ENCODE measurements at regions not wholly inside any gene's neighbourhood (a gene's known extent, or its start where the extent isn't known, plus 50 kb on each side); places are given as distances from the start of the nearest gene placed in this dataset.
"Not testable (repeated sequence)": the region's sequence is repeated elsewhere in the genome, so short reads cannot be mapped to it uniquely, and the experiment has no call there.

DNA sequence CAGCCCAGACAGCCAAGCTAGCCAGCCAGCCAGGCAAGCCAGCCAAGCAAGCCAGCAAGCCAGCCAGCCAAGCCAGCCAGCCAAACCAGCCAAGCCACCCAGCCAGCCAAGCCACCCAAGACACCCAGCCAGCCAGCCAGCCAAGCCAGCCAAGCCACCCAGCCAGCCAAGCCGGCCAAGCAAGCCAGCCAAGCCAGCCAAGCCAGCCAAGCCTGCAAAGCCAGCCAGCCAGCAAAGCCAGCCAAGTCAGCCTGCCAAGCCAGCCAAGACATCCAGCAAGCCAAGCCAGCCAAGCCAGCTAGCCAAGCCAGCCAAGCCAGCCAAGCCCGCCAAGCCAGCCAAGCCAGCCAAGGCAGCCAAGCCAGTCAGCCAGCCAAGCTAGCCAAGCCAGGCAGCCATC is 1606.2 kb downstream of the RPIA start:
- H3K9me3 ChIP-seq (ENCODE audit: control insufficient read depth in 1 of 2, low read length in 2 of 2); H3K36me3 ChIP-seq (ENCODE audit: control insufficient read depth in 1 of 2, insufficient read depth in 2 of 2, low read length in 2 of 2); H3K4me1 ChIP-seq (ENCODE audit: control insufficient read depth in 1 of 2, insufficient read depth in 2 of 2, low read length in 2 of 2); H3K4me3 ChIP-seq (ENCODE audit: low read depth in 1 of 2, low read length in 2 of 2); H3K27ac ChIP-seq (ENCODE audit: low read depth, low read length); H3K27me3 ChIP-seq (ENCODE audit: control insufficient read depth in 1 of 2, insufficient read depth in 2 of 2, low read length in 2 of 2); H3K9ac ChIP-seq (ENCODE audit: low read depth in 1 of 2, low read length in 2 of 2): not testable (repeated sequence)

DNA sequence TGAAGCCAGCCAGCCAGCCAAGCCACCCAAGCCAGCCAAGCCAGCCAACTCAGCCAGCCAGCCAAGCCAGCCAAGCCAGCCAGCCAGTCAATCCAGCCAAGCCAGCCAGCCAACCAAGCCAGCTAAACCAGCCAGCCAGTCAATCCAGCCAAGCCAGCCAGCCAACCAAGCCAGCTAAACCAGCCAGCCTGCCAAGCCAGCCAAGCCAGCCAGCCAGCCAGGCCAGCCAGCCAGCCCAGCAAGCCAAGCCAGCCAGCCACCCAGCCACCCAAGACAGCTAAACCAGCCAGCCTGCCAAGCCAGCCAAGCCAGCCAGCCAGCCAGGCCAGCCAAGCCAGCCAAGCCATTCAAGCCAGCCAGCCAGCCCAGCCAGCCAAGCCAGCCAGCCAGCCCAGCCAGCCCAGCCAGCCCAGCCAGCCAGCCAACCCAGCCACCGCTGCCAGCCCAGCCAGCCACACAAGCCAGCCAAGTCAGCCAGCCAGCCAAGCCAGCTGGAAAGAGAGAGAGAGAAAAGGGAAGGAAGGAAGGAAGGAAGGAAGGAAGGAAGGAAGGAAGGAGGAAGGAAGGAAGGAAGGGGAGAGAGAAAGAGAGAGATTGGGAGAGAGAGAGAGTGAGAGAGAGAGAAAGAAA is 1606.8 kb downstream of the RPIA start:
- H3K27me3 ChIP-seq (ENCODE audit: control insufficient read depth in 1 of 2, insufficient read depth in 2 of 2, low read length in 2 of 2); H3K4me1 ChIP-seq (ENCODE audit: control insufficient read depth in 1 of 2, insufficient read depth in 2 of 2, low read length in 2 of 2); H3K4me3 ChIP-seq (ENCODE audit: low read depth in 1 of 2, low read length in 2 of 2); H3K36me3 ChIP-seq (ENCODE audit: control insufficient read depth in 1 of 2, insufficient read depth in 2 of 2, low read length in 2 of 2); H3K27ac ChIP-seq (ENCODE audit: low read depth, low read length); H3K9ac ChIP-seq (ENCODE audit: low read depth in 1 of 2, low read length in 2 of 2); H3K9me3 ChIP-seq (ENCODE audit: control insufficient read depth in 1 of 2, low read length in 2 of 2): not testable (repeated sequence)

DNA sequence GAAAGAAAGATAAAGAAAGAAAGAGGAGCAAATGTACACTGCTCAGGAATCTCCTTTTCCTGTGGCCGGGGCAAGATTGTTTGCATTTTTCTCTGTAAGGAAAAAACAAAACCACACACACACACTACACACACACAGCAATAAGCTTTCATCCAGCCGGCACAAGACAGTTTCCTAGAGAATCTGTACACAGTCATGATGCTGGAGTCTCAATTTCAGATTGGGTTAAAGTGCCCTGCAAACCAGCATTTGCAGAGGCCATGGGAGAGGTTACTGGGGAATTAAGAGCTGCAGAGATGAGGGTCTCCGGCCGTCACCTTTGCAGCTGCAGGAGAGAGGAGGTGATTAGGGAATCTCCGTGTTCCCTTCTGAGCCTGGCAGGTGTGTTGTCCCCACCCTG is 1607.5 kb downstream of the RPIA start:
- not testable (repeated sequence) for H3K36me3 ChIP-seq (ENCODE audit: control insufficient read depth in 1 of 2, insufficient read depth in 2 of 2, low read length in 2 of 2); H3K9ac ChIP-seq (ENCODE audit: low read depth in 1 of 2, low read length in 2 of 2); H3K9me3 ChIP-seq (ENCODE audit: control insufficient read depth in 1 of 2, low read length in 2 of 2); H3K4me3 ChIP-seq (ENCODE audit: low read depth in 1 of 2, low read length in 2 of 2); H3K27ac ChIP-seq (ENCODE audit: low read depth, low read length); H3K27me3 ChIP-seq (ENCODE audit: control insufficient read depth in 1 of 2, insufficient read depth in 2 of 2, low read length in 2 of 2); H3K4me1 ChIP-seq (ENCODE audit: control insufficient read depth in 1 of 2, insufficient read depth in 2 of 2, low read length in 2 of 2)

DNA sequence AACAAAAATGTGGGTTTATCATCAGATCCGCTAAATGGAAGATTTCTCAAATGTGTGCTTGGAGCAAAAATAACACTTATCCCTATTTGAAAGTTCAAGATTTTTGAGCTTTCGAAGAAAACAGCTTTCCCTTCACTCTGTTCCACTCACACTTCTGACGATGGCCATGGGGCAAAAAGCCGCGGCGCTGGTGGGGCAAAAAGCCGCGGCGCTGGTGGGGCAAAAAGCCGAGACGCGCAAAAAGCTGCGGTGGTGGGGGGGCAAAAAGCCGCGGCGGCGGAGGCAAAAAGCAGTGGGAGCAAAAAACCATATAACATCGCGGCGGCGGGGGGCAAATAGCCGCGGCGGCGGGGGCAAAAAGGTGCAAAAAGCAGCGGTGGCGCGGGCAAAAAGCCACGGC is 1631.5 kb downstream of the RPIA start:
- H3K27ac ChIP-seq (ENCODE audit: low read depth, low read length); H3K9me3 ChIP-seq (ENCODE audit: control insufficient read depth in 1 of 2, low read length in 2 of 2); H3K4me1 ChIP-seq (ENCODE audit: control insufficient read depth in 1 of 2, insufficient read depth in 2 of 2, low read length in 2 of 2); H3K36me3 ChIP-seq (ENCODE audit: control insufficient read depth in 1 of 2, insufficient read depth in 2 of 2, low read length in 2 of 2); H3K4me3 ChIP-seq (ENCODE audit: low read depth in 1 of 2, low read length in 2 of 2); H3K9ac ChIP-seq (ENCODE audit: low read depth in 1 of 2, low read length in 2 of 2); H3K27me3 ChIP-seq (ENCODE audit: control insufficient read depth in 1 of 2, insufficient read depth in 2 of 2, low read length in 2 of 2): not testable (repeated sequence)

DNA sequence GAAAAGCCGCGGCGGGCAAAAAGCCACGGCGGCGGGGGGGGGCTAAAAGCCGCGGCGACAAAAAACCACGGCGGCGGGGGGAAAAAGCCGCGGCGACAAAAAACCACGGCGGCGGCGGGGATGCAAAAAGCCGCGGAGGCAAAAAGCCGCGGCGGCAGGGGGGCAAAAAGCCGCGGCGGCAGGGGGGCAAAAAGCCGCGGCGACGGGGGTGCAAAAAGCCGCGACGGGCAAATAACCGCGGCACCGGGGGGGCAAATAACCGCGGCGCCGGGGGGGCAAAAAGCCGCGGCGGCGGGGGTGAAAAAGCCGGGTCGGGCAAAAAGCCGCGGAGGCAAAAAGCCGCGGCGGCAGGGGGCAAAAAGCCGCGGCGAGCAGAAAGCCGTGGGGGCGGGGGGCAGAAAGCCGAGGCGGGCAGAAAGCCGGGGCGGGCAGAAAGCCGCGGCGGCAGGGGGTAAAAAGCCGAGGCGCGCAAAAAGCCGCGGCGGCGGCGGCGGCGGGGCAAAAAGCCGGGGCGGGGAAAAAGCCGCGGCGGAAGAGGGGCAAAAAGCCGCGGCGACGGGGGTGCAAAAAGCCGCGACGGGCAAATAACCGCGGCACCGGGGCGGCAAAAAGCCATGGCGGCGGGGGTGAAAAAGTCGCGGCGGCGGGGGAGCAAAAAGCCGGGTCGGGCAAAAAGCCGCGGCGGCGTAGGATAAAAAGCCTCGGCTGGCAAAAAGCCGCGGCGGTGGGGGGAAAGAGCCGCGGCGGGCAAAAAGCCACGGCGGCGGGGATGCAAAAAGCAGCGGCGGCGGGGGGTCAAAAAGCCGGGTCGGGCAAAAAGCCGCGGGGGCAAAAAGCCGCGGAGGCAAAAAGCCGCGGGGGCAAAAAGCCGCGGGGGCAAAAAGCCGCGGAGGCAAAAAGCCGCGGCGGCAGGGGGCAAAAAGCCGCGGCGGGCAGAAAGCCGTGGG is 1632.4 kb downstream of the RPIA start:
- not testable (repeated sequence) for H3K4me1 ChIP-seq (ENCODE audit: control insufficient read depth in 1 of 2, insufficient read depth in 2 of 2, low read length in 2 of 2); H3K27me3 ChIP-seq (ENCODE audit: control insufficient read depth in 1 of 2, insufficient read depth in 2 of 2, low read length in 2 of 2); H3K9ac ChIP-seq (ENCODE audit: low read depth in 1 of 2, low read length in 2 of 2); H3K36me3 ChIP-seq (ENCODE audit: control insufficient read depth in 1 of 2, insufficient read depth in 2 of 2, low read length in 2 of 2); H3K4me3 ChIP-seq (ENCODE audit: low read depth in 1 of 2, low read length in 2 of 2); H3K9me3 ChIP-seq (ENCODE audit: control insufficient read depth in 1 of 2, low read length in 2 of 2); H3K27ac ChIP-seq (ENCODE audit: low read depth, low read length)

DNA sequence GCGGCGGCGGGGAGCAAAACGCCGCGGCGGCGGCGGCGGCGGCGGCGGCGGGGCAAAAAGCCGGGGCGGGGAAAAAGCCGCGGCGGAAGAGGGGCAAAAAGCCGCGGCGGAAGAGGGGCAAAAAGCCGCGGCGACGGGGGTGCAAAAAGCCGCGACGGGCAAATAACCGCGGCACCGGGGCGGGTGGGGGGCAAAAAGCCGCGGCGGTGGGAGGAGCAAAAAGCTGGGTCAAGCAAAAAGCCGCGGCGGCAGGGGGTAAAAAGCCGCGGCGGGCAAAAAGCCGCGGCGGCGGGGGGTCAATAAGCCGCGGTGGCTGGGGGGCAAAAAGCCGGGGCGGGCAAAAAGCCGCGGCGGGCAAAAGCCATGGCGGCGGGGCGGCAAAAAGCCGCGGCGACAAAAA is 1633.2 kb downstream of the RPIA start:
- H3K4me1 ChIP-seq (ENCODE audit: control insufficient read depth in 1 of 2, insufficient read depth in 2 of 2, low read length in 2 of 2); H3K9ac ChIP-seq (ENCODE audit: low read depth in 1 of 2, low read length in 2 of 2); H3K9me3 ChIP-seq (ENCODE audit: control insufficient read depth in 1 of 2, low read length in 2 of 2); H3K27ac ChIP-seq (ENCODE audit: low read depth, low read length); H3K27me3 ChIP-seq (ENCODE audit: control insufficient read depth in 1 of 2, insufficient read depth in 2 of 2, low read length in 2 of 2); H3K4me3 ChIP-seq (ENCODE audit: low read depth in 1 of 2, low read length in 2 of 2); H3K36me3 ChIP-seq (ENCODE audit: control insufficient read depth in 1 of 2, insufficient read depth in 2 of 2, low read length in 2 of 2): not testable (repeated sequence)

DNA sequence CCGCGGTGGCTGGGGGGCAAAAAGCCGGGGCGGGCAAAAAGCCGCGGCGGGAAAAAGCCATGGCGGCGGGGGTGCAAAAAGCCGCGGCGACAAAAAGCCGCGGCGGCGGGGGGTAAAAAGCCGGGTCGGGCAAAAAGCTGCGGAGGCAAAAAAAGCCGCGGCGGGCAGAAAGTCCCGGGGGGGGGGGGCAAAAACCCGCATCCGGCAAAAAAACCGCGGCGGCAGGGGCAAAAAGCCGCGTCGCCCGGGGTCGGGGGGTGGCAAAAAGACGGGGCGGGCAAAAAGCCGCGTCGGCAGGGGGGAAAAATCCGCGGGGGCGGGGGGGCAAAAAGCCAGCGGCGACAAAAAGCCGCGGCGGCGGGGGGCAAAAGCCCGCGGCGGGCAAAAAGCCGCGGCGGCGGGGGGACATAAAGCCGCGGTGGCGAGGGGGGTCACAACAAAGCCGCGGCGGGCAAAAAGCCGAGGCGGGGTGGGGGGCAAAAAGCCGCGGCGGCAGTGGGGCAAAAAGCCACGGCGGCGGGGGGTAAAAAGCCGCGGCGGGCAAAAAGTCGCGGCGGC is 1634.4 kb downstream of the RPIA start:
- H3K27me3 ChIP-seq (ENCODE audit: control insufficient read depth in 1 of 2, insufficient read depth in 2 of 2, low read length in 2 of 2); H3K9ac ChIP-seq (ENCODE audit: low read depth in 1 of 2, low read length in 2 of 2); H3K9me3 ChIP-seq (ENCODE audit: control insufficient read depth in 1 of 2, low read length in 2 of 2); H3K36me3 ChIP-seq (ENCODE audit: control insufficient read depth in 1 of 2, insufficient read depth in 2 of 2, low read length in 2 of 2); H3K4me1 ChIP-seq (ENCODE audit: control insufficient read depth in 1 of 2, insufficient read depth in 2 of 2, low read length in 2 of 2); H3K27ac ChIP-seq (ENCODE audit: low read depth, low read length); H3K4me3 ChIP-seq (ENCODE audit: low read depth in 1 of 2, low read length in 2 of 2): not testable (repeated sequence)

DNA sequence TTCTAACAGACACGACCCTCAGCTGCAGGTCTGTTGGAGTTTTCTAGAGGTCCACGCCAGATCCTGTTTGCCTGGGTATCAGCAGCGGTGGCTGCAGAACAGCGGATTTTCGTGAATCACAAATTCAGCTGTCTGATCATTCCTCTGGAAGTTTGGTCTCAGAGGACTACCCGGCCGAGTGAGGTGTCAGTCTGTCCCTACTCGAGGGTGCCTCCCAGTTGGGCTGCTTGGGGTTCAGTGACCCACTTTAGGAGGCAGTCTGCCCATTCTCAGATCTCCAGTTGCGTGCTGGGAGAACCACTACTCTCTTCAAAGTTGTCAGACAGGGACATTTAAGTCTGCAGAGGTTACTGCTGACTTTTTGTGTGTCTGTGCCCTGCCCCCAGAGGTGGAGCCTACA is 1664.1 kb downstream of the RPIA start:
- not testable (repeated sequence) for H3K9ac ChIP-seq (ENCODE audit: low read depth in 1 of 2, low read length in 2 of 2); H3K27ac ChIP-seq (ENCODE audit: low read depth, low read length); H3K36me3 ChIP-seq (ENCODE audit: control insufficient read depth in 1 of 2, insufficient read depth in 2 of 2, low read length in 2 of 2); H3K4me1 ChIP-seq (ENCODE audit: control insufficient read depth in 1 of 2, insufficient read depth in 2 of 2, low read length in 2 of 2); H3K4me3 ChIP-seq (ENCODE audit: low read depth in 1 of 2, low read length in 2 of 2); H3K27me3 ChIP-seq (ENCODE audit: control insufficient read depth in 1 of 2, insufficient read depth in 2 of 2, low read length in 2 of 2); H3K9me3 ChIP-seq (ENCODE audit: control insufficient read depth in 1 of 2, low read length in 2 of 2)

DNA sequence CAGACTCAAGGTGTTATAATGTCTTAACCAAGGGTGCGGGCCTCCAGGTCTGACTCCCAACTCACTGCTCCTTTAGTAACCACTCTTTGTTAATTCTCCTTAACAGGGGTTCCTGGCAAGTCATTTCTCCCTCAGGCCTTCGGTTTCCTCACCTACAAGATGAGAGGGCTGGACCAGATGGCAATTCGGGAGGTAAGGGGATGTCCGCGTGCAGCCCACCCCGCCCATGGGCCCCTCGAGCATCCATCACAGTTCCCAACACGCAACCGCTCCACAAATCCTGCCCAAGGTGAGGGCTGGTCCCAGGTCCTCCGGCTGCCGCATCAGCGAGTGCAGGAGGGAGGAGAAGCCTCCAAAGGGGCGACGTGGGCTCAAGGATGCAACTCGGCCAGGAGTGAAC is 1667.9 kb downstream of the RPIA start:
- H3K27me3 ChIP-seq (ENCODE audit: control insufficient read depth in 1 of 2, insufficient read depth in 2 of 2, low read length in 2 of 2); H3K4me1 ChIP-seq (ENCODE audit: control insufficient read depth in 1 of 2, insufficient read depth in 2 of 2, low read length in 2 of 2); H3K9ac ChIP-seq (ENCODE audit: low read depth in 1 of 2, low read length in 2 of 2); H3K27ac ChIP-seq (ENCODE audit: low read depth, low read length); H3K36me3 ChIP-seq (ENCODE audit: control insufficient read depth in 1 of 2, insufficient read depth in 2 of 2, low read length in 2 of 2); H3K9me3 ChIP-seq (ENCODE audit: control insufficient read depth in 1 of 2, low read length in 2 of 2); H3K4me3 ChIP-seq (ENCODE audit: low read depth in 1 of 2, low read length in 2 of 2): not testable (repeated sequence)

DNA sequence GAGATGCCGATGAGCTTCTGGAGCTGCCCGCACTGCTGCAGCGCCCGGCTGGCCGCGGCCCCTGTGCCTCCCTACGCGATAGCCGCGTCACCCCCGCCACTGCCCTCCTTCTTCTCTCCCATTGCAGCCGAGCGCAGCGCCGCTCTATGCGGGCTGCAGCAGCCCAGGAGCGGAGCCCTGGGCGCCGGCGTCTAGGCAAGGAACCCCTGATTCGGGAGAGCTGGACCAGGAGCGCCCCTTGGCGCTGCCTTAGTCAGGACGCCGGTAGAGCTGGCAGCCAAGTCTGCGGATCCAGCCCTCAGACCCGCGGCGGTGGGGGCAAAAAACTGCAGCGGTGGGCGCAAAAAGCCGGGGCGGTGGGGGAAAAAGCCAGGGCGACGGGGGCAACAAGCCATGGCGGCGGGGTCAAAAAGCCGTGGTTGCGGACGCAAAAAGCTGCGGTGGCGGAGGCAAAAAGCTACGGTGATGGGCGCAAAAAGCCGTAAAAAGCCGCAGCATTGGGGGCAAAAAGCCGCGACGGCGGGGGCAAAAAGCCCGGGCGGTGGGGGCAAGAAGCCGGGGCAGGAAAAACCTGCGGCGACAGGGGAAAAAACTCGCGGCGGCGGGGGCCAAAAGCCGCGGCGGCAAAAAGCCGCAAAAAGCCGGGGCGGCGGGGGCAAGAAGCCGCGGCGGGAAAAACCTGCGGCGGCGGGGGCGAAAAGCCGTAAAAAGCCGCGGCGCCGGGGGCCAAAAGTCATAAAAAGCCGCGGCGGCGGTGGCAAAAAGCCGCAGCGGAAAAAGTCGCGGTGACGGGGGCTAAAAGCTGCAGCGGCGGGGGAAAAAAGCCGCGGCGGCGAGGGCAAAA is 1668.6 kb downstream of the RPIA start:
- H3K9ac ChIP-seq (ENCODE audit: low read depth in 1 of 2, low read length in 2 of 2); H3K4me3 ChIP-seq (ENCODE audit: low read depth in 1 of 2, low read length in 2 of 2); H3K4me1 ChIP-seq (ENCODE audit: control insufficient read depth in 1 of 2, insufficient read depth in 2 of 2, low read length in 2 of 2); H3K36me3 ChIP-seq (ENCODE audit: control insufficient read depth in 1 of 2, insufficient read depth in 2 of 2, low read length in 2 of 2); H3K27me3 ChIP-seq (ENCODE audit: control insufficient read depth in 1 of 2, insufficient read depth in 2 of 2, low read length in 2 of 2); H3K27ac ChIP-seq (ENCODE audit: low read depth, low read length); H3K9me3 ChIP-seq (ENCODE audit: control insufficient read depth in 1 of 2, low read length in 2 of 2): not testable (repeated sequence)

Data from duodenal mucosa (tissue), 2 donors.